ENCODE measurements at regions not wholly inside any gene's neighbourhood (a gene's known extent, or its start where the extent isn't known, plus 50 kb on each side); places are given as distances from the start of the nearest gene placed in this dataset.

DNA sequence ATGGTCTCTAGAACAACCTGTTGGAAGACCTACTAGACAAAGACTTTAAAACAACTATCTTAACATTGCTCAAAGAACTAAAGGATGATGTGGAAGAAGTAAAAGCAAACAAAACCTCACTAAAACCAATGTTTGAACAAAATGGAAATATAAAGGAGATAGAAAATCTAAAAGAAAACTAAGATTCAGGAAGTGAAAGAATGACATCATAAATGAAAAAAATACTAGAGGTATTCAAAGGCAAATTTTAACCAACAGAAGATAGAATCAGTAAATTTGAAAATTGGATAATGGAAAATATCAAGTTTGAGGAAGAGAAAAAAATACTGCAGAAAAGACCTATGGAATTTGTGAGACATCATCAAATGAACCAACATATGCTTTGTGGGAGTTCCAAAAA is 914.1 kb upstream of the GJE1 start:
- TF ChIP-seq EZH2 (IDR thresholded peaks at IDR 0.05; ENCODE audit: borderline replicate concordance, low read length): no peak
- TF ChIP-seq, protein P1, sequence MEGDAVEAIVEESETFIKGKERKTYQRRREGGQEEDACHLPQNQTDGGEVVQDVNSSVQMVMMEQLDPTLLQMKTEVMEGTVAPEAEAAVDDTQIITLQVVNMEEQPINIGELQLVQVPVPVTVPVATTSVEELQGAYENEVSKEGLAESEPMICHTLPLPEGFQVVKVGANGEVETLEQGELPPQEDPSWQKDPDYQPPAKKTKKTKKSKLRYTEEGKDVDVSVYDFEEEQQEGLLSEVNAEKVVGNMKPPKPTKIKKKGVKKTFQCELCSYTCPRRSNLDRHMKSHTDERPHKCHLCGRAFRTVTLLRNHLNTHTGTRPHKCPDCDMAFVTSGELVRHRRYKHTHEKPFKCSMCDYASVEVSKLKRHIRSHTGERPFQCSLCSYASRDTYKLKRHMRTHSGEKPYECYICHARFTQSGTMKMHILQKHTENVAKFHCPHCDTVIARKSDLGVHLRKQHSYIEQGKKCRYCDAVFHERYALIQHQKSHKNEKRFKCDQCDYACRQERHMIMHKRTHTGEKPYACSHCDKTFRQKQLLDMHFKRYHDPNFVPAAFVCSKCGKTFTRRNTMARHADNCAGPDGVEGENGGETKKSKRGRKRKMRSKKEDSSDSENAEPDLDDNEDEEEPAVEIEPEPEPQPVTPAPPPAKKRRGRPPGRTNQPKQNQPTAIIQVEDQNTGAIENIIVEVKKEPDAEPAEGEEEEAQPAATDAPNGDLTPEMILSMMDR (conservative IDR thresholded peaks at IDR 0.05 in 1 of 2, IDR thresholded peaks at IDR 0.05 in 1 of 2; ENCODE audit: extremely low read depth in 1 of 2, insufficient read depth in 1 of 2, low read depth in 1 of 2, low read length in 2 of 2): no peak

All from mammary epithelial cell (primary cell).